ENCODE measurements at regions not wholly inside any gene's neighbourhood (a gene's known extent, or its start where the extent isn't known, plus 50 kb on each side); places are given as distances from the start of the nearest gene placed in this dataset.

DNA sequence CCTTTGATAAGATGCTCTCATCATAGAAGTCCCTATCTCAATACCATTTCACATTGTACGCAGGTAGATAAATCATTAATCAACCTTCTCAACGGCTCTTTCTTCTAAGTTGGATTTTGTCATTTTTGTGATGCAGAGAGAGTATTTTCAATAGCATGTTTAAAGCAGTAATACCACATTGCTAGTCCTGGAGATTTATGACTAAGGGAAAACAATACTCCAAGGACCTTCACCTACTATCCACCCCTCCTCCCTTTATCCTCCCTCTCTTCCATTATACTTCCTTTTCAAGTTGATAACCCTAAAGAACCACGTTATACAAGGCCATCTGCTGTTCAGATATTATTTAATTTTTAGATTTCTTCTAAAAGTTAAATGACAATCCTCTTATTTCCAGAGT, 65.3 kb upstream of the CHMP2B start:
- BruUV-seq (replicated peaks), result no TSS peak
- DNase-seq (ENCODE audit: low read depth, low spot score), result no peak
- 10% methylated on average over 3 of the region's 3 CpGs for WGBS (ENCODE audit: insufficient coverage, insufficient replicate concordance, low lambda C conversion rate, missing lambda C conversion rate)
- Histone ChIP-seq H3K9ac (ENCODE audit: control insufficient read depth, insufficient read depth, low read length) (no peak overlapping the region), H3K36me3 (ENCODE audit: control insufficient read depth in 2 of 2, insufficient read depth in 2 of 2, low read length in 1 of 2) (no peaks in the 10 kb centered on the region), H3K4me1 (ENCODE audit: control insufficient read depth, insufficient read depth, low read length) (no peaks in the 10 kb centered on the region), H3K27ac (ENCODE audit: control insufficient read depth, insufficient read depth) (no peak overlapping the region), H3K4me2 (ENCODE audit: control insufficient read depth, insufficient read depth) (no peak overlapping the region), H3K27me3 (replicated peaks in 1 of 2; ENCODE audit: control insufficient read depth in 2 of 2, insufficient read depth in 2 of 2, low read length in 1 of 2) (no peaks in the 10 kb centered on the region), H3K79me2 (ENCODE audit: control insufficient read depth, insufficient read depth, low read length) (no peaks in the 10 kb centered on the region), H2AFZ (ENCODE audit: control insufficient read depth, low read depth, low read length) (no peak overlapping the region), H3K4me3 (no peak overlapping the region), H3K9me3 (replicated peaks; ENCODE audit: control insufficient read depth, insufficient read depth, low read length) (no peaks in the 10 kb centered on the region), H4K20me1 (ENCODE audit: control insufficient read depth, insufficient read depth) (no peaks in the 10 kb centered on the region)
- POLR2A ChIA-PET, result no interaction called here
- TF ChIP-seq IKZF1 (conservative IDR thresholded peaks at IDR 0.05), result no peak
- no peak for TF ChIP-seq ZNF274 (IDR thresholded peaks at IDR 0.05; ENCODE audit: insufficient read depth, insufficient read length)
- TF ChIP-seq SREBF1 (IDR thresholded peaks at IDR 0.05; ENCODE audit: low read length), result no peak
- TF ChIP-seq, protein P1, sequence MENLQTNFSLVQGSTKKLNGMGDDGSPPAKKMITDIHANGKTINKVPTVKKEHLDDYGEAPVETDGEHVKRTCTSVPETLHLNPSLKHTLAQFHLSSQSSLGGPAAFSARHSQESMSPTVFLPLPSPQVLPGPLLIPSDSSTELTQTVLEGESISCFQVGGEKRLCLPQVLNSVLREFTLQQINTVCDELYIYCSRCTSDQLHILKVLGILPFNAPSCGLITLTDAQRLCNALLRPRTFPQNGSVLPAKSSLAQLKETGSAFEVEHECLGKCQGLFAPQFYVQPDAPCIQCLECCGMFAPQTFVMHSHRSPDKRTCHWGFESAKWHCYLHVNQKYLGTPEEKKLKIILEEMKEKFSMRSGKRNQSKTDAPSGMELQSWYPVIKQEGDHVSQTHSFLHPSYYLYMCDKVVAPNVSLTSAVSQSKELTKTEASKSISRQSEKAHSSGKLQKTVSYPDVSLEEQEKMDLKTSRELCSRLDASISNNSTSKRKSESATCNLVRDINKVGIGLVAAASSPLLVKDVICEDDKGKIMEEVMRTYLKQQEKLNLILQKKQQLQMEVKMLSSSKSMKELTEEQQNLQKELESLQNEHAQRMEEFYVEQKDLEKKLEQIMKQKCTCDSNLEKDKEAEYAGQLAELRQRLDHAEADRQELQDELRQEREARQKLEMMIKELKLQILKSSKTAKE (IDR thresholded peaks at IDR 0.05; ENCODE audit: low read depth, poor library complexity, severe bottlenecking), result no peak
- TF ChIP-seq PAX8 (IDR thresholded peaks at IDR 0.05), result no peak
- TF ChIP-seq, protein P2, sequence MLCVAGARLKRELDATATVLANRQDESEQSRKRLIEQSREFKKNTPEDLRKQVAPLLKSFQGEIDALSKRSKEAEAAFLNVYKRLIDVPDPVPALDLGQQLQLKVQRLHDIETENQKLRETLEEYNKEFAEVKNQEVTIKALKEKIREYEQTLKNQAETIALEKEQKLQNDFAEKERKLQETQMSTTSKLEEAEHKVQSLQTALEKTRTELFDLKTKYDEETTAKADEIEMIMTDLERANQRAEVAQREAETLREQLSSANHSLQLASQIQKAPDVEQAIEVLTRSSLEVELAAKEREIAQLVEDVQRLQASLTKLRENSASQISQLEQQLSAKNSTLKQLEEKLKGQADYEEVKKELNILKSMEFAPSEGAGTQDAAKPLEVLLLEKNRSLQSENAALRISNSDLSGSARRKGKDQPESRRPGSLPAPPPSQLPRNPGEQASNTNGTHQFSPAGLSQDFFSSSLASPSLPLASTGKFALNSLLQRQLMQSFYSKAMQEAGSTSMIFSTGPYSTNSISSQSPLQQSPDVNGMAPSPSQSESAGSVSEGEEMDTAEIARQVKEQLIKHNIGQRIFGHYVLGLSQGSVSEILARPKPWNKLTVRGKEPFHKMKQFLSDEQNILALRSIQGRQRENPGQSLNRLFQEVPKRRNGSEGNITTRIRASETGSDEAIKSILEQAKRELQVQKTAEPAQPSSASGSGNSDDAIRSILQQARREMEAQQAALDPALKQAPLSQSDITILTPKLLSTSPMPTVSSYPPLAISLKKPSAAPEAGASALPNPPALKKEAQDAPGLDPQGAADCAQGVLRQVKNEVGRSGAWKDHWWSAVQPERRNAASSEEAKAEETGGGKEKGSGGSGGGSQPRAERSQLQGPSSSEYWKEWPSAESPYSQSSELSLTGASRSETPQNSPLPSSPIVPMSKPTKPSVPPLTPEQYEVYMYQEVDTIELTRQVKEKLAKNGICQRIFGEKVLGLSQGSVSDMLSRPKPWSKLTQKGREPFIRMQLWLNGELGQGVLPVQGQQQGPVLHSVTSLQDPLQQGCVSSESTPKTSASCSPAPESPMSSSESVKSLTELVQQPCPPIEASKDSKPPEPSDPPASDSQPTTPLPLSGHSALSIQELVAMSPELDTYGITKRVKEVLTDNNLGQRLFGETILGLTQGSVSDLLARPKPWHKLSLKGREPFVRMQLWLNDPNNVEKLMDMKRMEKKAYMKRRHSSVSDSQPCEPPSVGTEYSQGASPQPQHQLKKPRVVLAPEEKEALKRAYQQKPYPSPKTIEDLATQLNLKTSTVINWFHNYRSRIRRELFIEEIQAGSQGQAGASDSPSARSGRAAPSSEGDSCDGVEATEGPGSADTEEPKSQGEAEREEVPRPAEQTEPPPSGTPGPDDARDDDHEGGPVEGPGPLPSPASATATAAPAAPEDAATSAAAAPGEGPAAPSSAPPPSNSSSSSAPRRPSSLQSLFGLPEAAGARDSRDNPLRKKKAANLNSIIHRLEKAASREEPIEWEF (IDR thresholded peaks at IDR 0.05; ENCODE audit: insufficient replicate concordance, low read depth, low read length), result no peak
- TF ChIP-seq POLR2A (IDR thresholded peaks at IDR 0.05; ENCODE audit: low read depth, low read length), result no peak
- intact Hi-C loops (cut with micrococcal nuclease; ENCODE audit: unreplicated experiment) (no loop called here), in situ Hi-C loops (cut with MboI) (loop anchor here (25.0 kb wide), 2 partner anchors 200 to 375 kb away; no protein-coding TSS in a partner anchor)
- RAD21 ChIA-PET (ENCODE audit: unreplicated experiment), result no interaction called here
- no peak for FAIRE-seq
- SMC1A ChIA-PET (ENCODE audit: uncharacterized antibody, unreplicated experiment), result no interaction called here
- ATAC-seq, result no peak
- CTCF ChIA-PET, result interaction anchor here (0.7 kb wide), 1 partner anchor 75 kb away, joined by 3 read pairs; no protein-coding TSS in a partner anchor
